Epithelial cell of esophagus (primary cell): ENCODE measurements at regions not wholly inside any gene's neighbourhood (a gene's known extent, or its start where the extent isn't known, plus 50 kb on each side); places are given as distances from the start of the nearest gene placed in this dataset.

ENCODE experiments used
- DNase-seq: peaks from one replicate; pipeline ENCODE4 v3.0.0; 2010; ENCODE audit warnings: low read depth
- H3K4me3 ChIP-seq: 2 replicates; pipeline ENCODE4 v1.5.1; 2011; ENCODE audit warnings: mild to moderate bottlenecking, low read length, control low read depth
- CTCF ChIP-seq: IDR thresholded peaks from 2 replicates; pipeline ENCODE4 v1.5.1; 2011; ENCODE audit warnings: low read depth, mild to moderate bottlenecking, low read length, control low read depth, inconsistent platforms; ENCODE audit not compliant: insufficient read depth; ENCODE audit errors: missing control alignments

GRCh38 chr16:54462151-54462651 is 175.6 kb upstream of the IRX3 start:
- TF ChIP-seq CTCF, result no peak
- DNase-seq, result no peak
- no peak overlapping the region for H3K4me3 ChIP-seq

- no peak overlapping the region for H3K4me3 ChIP-seq
- TF ChIP-seq CTCF, result no peak
- DNase-seq, result no peak
These were observed 173.8 kb upstream of the IRX3 start for GRCh38 chr16:54460263-54460860.

GRCh38 chr16:54459509-54460262 is 173.1 kb upstream of the IRX3 start:
- no peak overlapping the region for H3K4me3 ChIP-seq
- no peak for TF ChIP-seq CTCF
- DNase-seq, result no peak

GRCh38 chr16:54458923-54459322 is 172.3 kb upstream of the IRX3 start:
- H3K4me3 ChIP-seq, result no peak overlapping the region
- TF ChIP-seq CTCF, result no peak
- DNase-seq, result no peak

GRCh38 chr16:54456291-54456690 is 169.7 kb upstream of the IRX3 start:
- no peak for DNase-seq
- no peak for TF ChIP-seq CTCF
- H3K4me3 ChIP-seq, result no peak overlapping the region

GRCh38 chr16:54455030-54455725 is 168.6 kb upstream of the IRX3 start:
- DNase-seq, result no peak
- no peak for TF ChIP-seq CTCF
- H3K4me3 ChIP-seq, result no peak overlapping the region

GRCh38 chr16:54454616-54455015 is 168.0 kb upstream of the IRX3 start:
- DNase-seq, result no peak
- H3K4me3 ChIP-seq, result no peak overlapping the region
- TF ChIP-seq CTCF, result no peak
